GM12878 (cell line): ENCODE measurements at regions not wholly inside any gene's neighbourhood (a gene's known extent, or its start where the extent isn't known, plus 50 kb on each side); places are given as distances from the start of the nearest gene placed in this dataset.

Experiments
- ATAC-seq: fragments of 200-7000 bp; cut with Tn5 transposase; 3 replicates; pipeline ENCODE4 v1.9.1; 2020; ENCODE audit warnings: mild to moderate bottlenecking, moderate library complexity
- BruUV-seq: library from RNA; stranded (reverse); fragments of 400-500 nt; replicated peaks from 2 replicates; lab custom pipeline; 2021; lab: Mats Ljungman, UMichigan
- CTCF ChIA-PET: fragments of 300-600 bp; sonication (Branson Sonifier 250); formaldehyde crosslinking; extraction: SDS; loops from one replicate; lab custom pipeline; 2021; ENCODE audit warnings: inconsistent platforms; lab: Yijun Ruan, JAX
- POLR2A ChIA-PET: fragments of 350-600 bp; formaldehyde crosslinking; extraction: SDS; loops from one replicate; lab custom pipeline; 2021; ENCODE audit warnings: inconsistent platforms; lab: Charles Lee
- RAD21 ChIA-PET: fragments of 300-600 bp; sonication (Branson Sonifier 250); formaldehyde crosslinking; loops from one replicate; lab custom pipeline; 2023; ENCODE audit warnings: antibody characterized with exemption; ENCODE audit not compliant: unreplicated experiment; lab: Charles Lee
- SMC1A ChIA-PET: fragments of 300-600 bp; sonication (Branson Sonifier 250); formaldehyde crosslinking; loops from one replicate; lab custom pipeline; 2023; ENCODE audit not compliant: unreplicated experiment, uncharacterized antibody; lab: Charles Lee
- DNase-seq: peaks from one replicate; pipeline ENCODE4 v3.0.0-alpha.2; 2011; ENCODE audit warnings: low read depth, low spot score
- FAIRE-seq: peaks from 3 replicates; lab custom pipeline; 2011; peaks lifted over from hg19 to GRCh38; lab: Jason Lieb, UNC
- H2AFZ ChIP-seq: 2 replicates; pipeline ENCODE4 v1.6.0; 2011; ENCODE audit warnings: low read depth, low read length, control low read depth; ENCODE audit not compliant: control insufficient read depth
- H3K27ac ChIP-seq: 2 replicates; pipeline ENCODE4 v1.5.1; 2011; ENCODE audit warnings: control low read depth; ENCODE audit not compliant: control insufficient read depth, insufficient read depth
- H3K27me3 ChIP-seq, 2 experiments: replicated peaks in 1 of 2; 2 replicates each; pipeline versions ENCODE4 v1.6.0 to v1.6.1; 2011; ENCODE audit warnings: low read length in 1 of 2; ENCODE audit not compliant: control insufficient read depth in 2 of 2, insufficient read depth in 2 of 2
- H3K36me3 ChIP-seq, 2 experiments: 2 replicates each; pipeline ENCODE4 v1.5.1; 2011; ENCODE audit warnings: low read length in 1 of 2; ENCODE audit not compliant: control insufficient read depth in 2 of 2, insufficient read depth in 2 of 2
- H3K4me1 ChIP-seq: 2 replicates; pipeline ENCODE4 v1.6.1; 2011; ENCODE audit warnings: mild to moderate bottlenecking, low read length, moderate library complexity, mixed read lengths; ENCODE audit not compliant: control insufficient read depth, insufficient read depth
- H3K4me2 ChIP-seq: 2 replicates; pipeline ENCODE4 v1.6.0; 2011; ENCODE audit warnings: control low read depth; ENCODE audit not compliant: control insufficient read depth, insufficient read depth
- H3K4me3 ChIP-seq: fragments of 200-600 bp; sonication (generic); 2 replicates; pipeline ENCODE4 v1.5.1; 2016
- H3K79me2 ChIP-seq: 2 replicates; pipeline ENCODE4 v1.6.0; 2011; ENCODE audit warnings: low read length; ENCODE audit not compliant: control insufficient read depth, insufficient read depth
- H3K9ac ChIP-seq: 2 replicates; pipeline ENCODE4 v1.8.0; 2011; ENCODE audit warnings: low read length, control low read depth, mixed read lengths; ENCODE audit not compliant: control insufficient read depth, insufficient read depth
- H3K9me3 ChIP-seq: replicated peaks from 3 replicates; pipeline ENCODE4 v1.5.1; 2011; ENCODE audit warnings: mild to moderate bottlenecking, low read length; ENCODE audit not compliant: control insufficient read depth, insufficient read depth
- H4K20me1 ChIP-seq: 2 replicates; pipeline ENCODE4 v1.6.0; 2011; ENCODE audit not compliant: control insufficient read depth, insufficient read depth
- BRCA1 ChIP-seq: IDR thresholded peaks from 2 replicates; pipeline ENCODE4 v1.6.1; 2011; ENCODE audit warnings: low read depth, low read length, improper control_type of control experiment
- CHD4 ChIP-seq: fragments of 200-600 bp; sonication (generic); IDR thresholded peaks from 2 replicates; pipeline ENCODE4 v1.6.1; 2016; ENCODE audit warnings: mild to moderate bottlenecking
- DPF2 ChIP-seq: fragments of 450-650 bp; IDR thresholded peaks from 2 replicates; pipeline ENCODE4 v1.6.1; 2017; ENCODE audit warnings: mild to moderate bottlenecking
- E2F4 ChIP-seq: IDR thresholded peaks from 2 replicates; pipeline ENCODE4 v1.6.1; 2012; ENCODE audit warnings: low read depth, low read length, improper control_type of control experiment
- EZH2 ChIP-seq: IDR thresholded peaks from 2 replicates; pipeline ENCODE4 v1.6.1; 2012; ENCODE audit warnings: low read depth, mild to moderate bottlenecking, control low read depth, inconsistent platforms, low read length, borderline replicate concordance; ENCODE audit not compliant: control insufficient read depth
- KLF5 ChIP-seq: fragments of 450-650 bp; IDR thresholded peaks from 2 replicates; pipeline ENCODE4 v1.6.1; 2014; ENCODE audit warnings: mild to moderate bottlenecking; ENCODE audit not compliant: partially characterized antibody
- MXI1 ChIP-seq: fragments of 150-350 bp; IDR thresholded peaks from 2 replicates; pipeline ENCODE4 v1.6.1; 2011; ENCODE audit warnings: low read depth, mild to moderate bottlenecking, inconsistent platforms, low read length, improper control_type of control experiment
- NKRF ChIP-seq: fragments of 450-650 bp; conservative IDR thresholded peaks from 2 replicates; pipeline ENCODE4 v1.6.1; 2017; ENCODE audit warnings: mild to moderate bottlenecking, moderate library complexity
- PKNOX1 ChIP-seq: fragments of 450-650 bp; IDR thresholded peaks from 2 replicates; pipeline ENCODE4 v1.6.1; 2016; ENCODE audit warnings: mild to moderate bottlenecking
- RELB ChIP-seq: fragments of 450-650 bp; IDR thresholded peaks from 2 replicates; pipeline ENCODE4 v1.6.1; 2017; ENCODE audit warnings: low read depth, mild to moderate bottlenecking, moderate library complexity
- RUNX3 ChIP-seq: IDR thresholded peaks from 2 replicates; pipeline ENCODE4 v1.6.1; 2012; ENCODE audit warnings: low read length, inconsistent platforms
- YY1 ChIP-seq: IDR thresholded peaks from 2 replicates; pipeline ENCODE4 v1.6.1; 2011; ENCODE audit warnings: low read depth, mild to moderate bottlenecking, low read length
- ZNF687 ChIP-seq: fragments of 450-650 bp; IDR thresholded peaks from 2 replicates; pipeline ENCODE4 v1.6.1; 2017; ENCODE audit warnings: mild to moderate bottlenecking, moderate library complexity
- WGBS: methylation state at CpG from one replicate; pipeline ENCODE4 v1.1.6; 2016; ENCODE audit warnings: low lambda C conversion rate; ENCODE audit not compliant: insufficient replicate concordance, insufficient coverage; ENCODE audit errors: missing lambda C conversion rate; 5-methylcytosine and 5-hydroxymethylcytosine counted together
- in situ Hi-C: fragments of 300-500 bp; cut with MboI; formaldehyde crosslinking; loops from 9 replicates; pipeline ENCODE4 v1.14.3; 2018; ENCODE audit warnings: mixed read lengths
- intact Hi-C: fragments of 100-400 bp; cut with micrococcal nuclease; formaldehyde crosslinking; loops from one replicate; pipeline ENCODE4 v1.14.2; 2022; ENCODE audit not compliant: unreplicated experiment

GRCh38 chr10:78910476-78910875 is 158.3 kb upstream of the ZMIZ1 start (continued):
- no peak for TF ChIP-seq PKNOX1

- in situ Hi-C loops (no loop called here), intact Hi-C loops (no loop called here)
- 2% methylated on average over 7 of the region's 7 CpGs for WGBS
- RAD21 ChIA-PET = no interaction called here
- H3K9me3 ChIP-seq = no peaks in the 10 kb centered on the region
- SMC1A ChIA-PET = no interaction called here
- H3K79me2 ChIP-seq = no peaks in the 10 kb centered on the region
- H3K27ac ChIP-seq = no peak overlapping the region
- DNase-seq = no peak
- BruUV-seq = no TSS peak
- H3K4me3 ChIP-seq = no peak overlapping the region
- no peak overlapping the region for H3K9ac ChIP-seq
- H3K4me1 ChIP-seq = peaks cover 6% of the 10 kb centered on the region
- no peak for ATAC-seq
- POLR2A ChIA-PET = no interaction called here
- no peaks in the 10 kb centered on the region for H4K20me1 ChIP-seq
- TF ChIP-seq DPF2 (no peak), MXI1 (no peak), ZNF687 (no peak), RELB (no peak), YY1 (no peak), EZH2 (no peak), KLF5 (no peak), NKRF (no peak), E2F4 (no peak), BRCA1 (no peak), RUNX3 (no peak), CHD4 (no peak)
- no peak overlapping the region for H3K4me2 ChIP-seq
- no peak overlapping the region for H2AFZ ChIP-seq
- FAIRE-seq = no peak
- no peaks in the 10 kb centered on the region; a peak in 2 of 4 replicates for H3K27me3 ChIP-seq
- CTCF ChIA-PET = no interaction called here
- H3K36me3 ChIP-seq = no peaks in the 10 kb centered on the region
Observed at GRCh38 chr10:78910886-78911285, 157.9 kb upstream of the ZMIZ1 start.
